ENCODE measurements at regions not wholly inside any gene's neighbourhood (a gene's known extent, or its start where the extent isn't known, plus 50 kb on each side); places are given as distances from the start of the nearest gene placed in this dataset.

DNA sequence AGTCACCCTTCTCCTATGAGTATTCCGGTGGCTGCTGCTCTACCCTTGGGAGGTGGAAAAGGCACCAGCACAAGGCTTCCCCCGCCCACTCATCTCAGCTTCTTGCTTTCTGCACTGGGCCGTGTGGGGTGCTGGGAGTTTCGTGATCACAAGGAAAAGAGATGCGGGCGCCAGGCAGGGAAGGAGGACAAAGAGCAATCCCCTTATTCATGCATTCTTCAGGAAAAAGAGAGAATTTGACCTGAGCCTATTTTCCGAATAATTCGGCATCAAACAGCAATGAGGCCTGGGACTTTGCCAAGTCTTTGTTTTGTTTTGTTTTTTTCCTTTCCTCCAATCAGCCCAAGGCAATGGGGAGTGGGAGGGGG, 102.2 kb upstream of the LPP start:
- no peak for TF ChIP-seq ZNF404 (tag by site-specific recombination; IDR thresholded peaks at IDR 0.05)
- TF ChIP-seq ZBTB48 (tag by site-specific recombination; IDR thresholded peaks at IDR 0.05): no peak

Measured in HEK293 (cell line).